ENCODE measurements at regions not wholly inside any gene's neighbourhood (a gene's known extent, or its start where the extent isn't known, plus 50 kb on each side); places are given as distances from the start of the nearest gene placed in this dataset.
"Not testable (repeated sequence)": the region's sequence is repeated elsewhere in the genome, so short reads cannot be mapped to it uniquely, and the experiment has no call there.

GRCh38 chr1:234958066-234958705 is 170.5 kb downstream of the TOMM20 start:
- no peak for DNase-seq (ENCODE audit: low read depth)

GRCh38 chr1:234957330-234958065 is 171.1 kb downstream of the TOMM20 start:
- DNase-seq (ENCODE audit: low read depth) = no peak

DNA sequence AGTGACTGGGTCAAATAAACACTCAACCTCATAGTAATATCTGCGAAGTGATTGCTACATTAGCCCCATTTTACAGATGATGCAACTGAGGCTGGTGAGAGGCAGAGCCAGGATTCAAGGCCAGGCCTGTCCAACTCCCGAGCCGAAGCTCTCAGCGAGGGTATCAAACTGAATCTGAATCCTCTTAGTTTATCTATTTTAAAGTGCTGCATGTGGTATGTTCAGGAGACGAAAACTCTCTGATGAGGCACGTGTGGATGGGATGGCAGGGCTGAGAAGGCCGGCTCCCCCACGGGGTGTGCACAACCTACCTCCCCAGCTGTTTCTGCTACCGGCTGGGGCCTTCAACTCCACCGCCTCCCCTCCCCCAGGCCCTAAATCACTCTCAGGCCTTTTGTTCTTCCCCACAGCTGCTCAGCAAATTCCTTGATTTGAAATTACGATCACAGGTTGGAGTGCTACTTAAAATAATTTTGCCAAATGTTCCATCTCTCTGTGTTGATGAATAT is 171.8 kb downstream of the TOMM20 start:
- DNase-seq (ENCODE audit: low read depth) = no peak

DNA sequence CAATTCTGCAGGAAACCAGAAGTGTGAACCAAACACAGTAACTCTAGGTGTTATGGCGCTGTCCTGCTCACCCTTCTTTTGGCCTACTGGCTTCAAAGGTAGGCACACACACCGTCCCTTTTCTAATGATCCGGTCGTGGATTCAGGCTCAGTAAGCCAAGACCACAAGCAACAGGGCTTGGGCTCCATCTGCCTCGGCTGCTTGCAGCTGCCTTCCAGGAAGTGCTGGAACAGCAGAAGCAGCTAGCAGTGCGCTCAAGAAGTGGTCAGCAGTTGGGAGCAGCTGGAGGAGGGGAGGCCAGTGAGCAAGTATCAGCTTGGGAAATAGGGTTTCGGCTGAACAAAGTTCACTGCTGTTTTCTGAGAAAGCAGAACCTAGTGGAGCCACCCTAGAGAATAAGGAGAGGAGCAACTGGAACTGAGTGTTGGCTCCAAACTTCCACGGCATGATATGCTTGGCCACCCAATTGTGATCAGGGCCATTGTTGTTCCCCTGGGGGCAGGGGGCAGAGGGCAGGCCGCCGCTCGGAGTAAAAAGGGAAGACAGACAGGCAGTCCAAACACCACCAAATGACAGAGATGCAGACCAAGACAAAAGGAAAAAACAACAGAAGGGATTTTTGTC is 173.4 kb downstream of the TOMM20 start:
- DNase-seq (ENCODE audit: low read depth) = no peak

DNA sequence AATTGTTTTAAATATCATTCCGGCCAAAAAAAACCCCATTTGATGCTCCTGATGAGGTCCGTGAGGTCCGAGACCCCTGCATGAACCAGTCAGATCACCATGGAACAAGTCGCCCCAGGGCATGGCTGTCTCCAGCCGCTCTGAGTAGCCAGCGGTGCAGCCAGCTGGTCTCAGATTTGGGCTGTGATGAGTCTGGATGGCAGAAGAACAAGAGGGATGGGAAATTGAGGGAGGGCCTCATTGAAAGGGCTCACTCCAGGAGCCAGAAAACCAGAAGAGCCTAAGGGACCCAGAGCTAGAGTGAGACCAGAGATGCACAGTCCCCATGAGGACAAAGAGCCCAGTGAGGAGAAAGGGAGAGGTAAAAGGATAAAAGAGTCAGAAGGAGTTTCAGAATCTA is 174.0 kb downstream of the TOMM20 start:
- no peak for DNase-seq (ENCODE audit: low read depth)

DNA sequence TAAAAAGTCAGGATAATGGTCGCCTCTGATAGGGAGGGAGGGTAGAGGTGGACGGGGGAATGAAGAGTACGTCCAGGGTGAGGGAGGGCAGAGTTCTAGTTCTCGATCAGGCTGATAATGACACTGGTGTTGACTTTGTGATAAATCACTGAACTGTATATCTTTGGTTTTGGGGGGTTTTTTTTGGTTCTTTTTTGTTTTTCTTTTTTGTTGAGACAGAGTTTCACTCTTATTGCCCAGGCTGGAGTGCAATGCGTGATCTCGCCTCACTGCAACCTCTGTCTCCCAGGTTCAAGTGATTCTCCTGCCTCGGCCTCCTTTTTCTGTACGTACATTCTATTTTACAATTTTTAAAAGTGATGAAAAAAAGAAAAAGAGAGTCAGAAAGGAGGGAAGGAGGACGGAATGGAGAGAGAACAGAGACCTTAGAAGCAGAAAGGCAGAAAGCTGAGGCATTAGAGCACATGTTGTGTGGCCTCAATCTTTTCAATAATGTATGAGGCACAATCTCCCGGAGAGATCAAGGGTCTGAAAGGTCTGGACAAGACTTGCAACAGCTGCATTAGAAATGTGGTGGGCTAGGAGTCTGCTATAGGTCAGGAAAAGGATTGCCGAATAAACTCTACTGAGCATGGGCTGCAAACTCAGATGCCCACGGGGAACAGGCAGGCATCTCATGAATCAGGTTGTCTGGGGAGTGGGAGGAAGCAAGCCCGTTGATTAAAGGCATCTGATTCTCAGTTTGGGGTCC is 174.8 kb downstream of the TOMM20 start:
- DNase-seq (ENCODE audit: low read depth) = no peak

- no peak for DNase-seq (ENCODE audit: low read depth)
These were observed 178.0 kb downstream of the TOMM20 start for GRCh38 chr1:234950598-234950997.

DNA sequence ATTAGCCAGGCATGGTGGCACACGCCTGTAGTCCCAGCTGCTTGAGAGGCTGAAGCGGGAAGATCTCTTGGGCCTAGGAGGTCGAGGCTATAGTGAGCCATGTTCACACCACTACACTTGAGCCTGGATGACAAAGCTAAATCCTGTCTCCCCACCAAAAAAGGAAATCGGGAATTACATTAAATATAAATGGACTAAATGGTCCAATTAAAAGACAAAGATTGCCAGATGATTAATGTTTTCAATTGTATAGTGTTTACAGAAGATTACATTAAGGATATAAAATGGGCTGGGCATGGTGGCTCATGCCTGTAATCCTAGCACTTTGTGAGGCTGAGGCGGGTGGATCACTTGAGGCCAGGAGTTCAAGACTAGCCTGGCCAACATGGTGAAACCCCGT is 179.1 kb downstream of the TOMM20 start:
- not testable (repeated sequence) for DNase-seq (ENCODE audit: low read depth)

GRCh38 chr1:234944439-234945344 is 183.9 kb downstream of the TOMM20 start:
- DNase-seq (ENCODE audit: low read depth) = no peak

DNA sequence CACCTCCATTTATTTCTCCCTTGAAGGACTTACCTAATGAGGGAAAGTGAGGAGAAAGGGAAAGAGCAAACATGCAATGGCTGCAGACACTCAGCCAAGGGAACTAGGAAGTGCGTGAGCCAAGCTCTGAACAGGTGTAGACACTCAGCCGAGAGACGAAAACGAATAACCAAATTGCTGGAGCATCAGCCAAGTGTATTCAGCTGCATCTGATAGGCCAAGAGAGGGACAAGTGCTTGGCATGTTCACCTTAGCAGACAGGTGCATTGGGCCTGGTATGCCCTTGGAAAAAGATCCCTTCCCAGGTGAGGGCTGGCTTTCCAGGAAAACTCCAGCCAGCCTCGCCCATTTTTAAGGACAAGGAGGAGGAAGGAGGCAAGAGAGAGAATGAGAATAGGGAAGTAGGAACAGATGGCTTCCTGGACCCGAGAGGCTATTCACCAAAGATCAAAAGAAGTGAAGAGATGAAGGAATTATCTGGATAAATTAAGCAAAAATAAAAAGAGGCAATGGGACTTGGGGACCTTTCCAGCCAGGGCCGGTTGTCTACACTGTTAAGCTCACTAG is 184.7 kb downstream of the TOMM20 start:
- DNase-seq (ENCODE audit: low read depth) = no peak

- DNase-seq (ENCODE audit: low read depth) = no peak
These were observed 185.6 kb downstream of the TOMM20 start for GRCh38 chr1:234942879-234943506.

GRCh38 chr1:234942012-234942332 is 186.7 kb downstream of the TOMM20 start:
- no peak for DNase-seq (ENCODE audit: low read depth)

GRCh38 chr1:234941321-234942011 is 187.2 kb downstream of the TOMM20 start:
- DNase-seq (ENCODE audit: low read depth) = no peak

- DNase-seq (ENCODE audit: low read depth) = no peak
These were observed 187.8 kb downstream of the TOMM20 start for GRCh38 chr1:234940841-234941240.

- no peak for DNase-seq (ENCODE audit: low read depth)
These were observed 189.7 kb downstream of the TOMM20 start for GRCh38 chr1:234938924-234939323.

- no peak for DNase-seq (ENCODE audit: low read depth)
These were observed 190.5 kb downstream of the TOMM20 start for GRCh38 chr1:234938135-234938534.

DNA sequence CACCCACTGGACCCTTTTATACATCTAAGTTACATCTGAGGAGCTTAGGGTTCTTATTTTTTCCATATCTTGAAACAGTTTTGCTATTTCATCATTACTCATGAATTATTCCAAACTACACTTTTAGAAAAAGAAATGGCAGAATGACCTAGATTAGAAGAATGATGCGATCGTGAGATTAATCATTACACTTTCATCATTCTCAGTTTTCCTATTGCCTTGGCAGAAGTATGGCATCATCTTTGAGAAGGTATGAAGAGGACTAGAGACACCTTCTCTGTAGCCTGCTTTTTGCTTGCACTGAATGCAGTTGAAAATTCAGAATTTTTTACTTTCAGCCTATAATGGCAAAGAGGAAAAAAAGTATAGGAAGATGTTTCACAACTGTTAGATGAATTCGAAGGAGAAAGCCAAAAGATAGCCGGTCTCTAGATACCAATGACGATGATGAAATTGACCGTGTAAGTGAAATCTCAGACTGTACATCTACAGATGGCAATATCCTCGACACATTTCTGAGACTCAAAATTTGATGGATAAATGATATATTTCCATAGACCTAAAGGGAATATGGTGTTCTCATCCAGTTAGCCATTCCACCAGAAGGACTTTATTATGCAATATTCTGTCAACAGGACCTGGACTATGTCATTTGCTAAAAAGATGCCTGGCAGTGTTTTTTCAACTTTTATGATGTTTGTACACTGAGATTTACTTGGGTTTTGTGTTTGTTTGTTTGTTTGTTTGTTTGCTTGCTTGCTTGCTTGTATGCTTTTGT is 191.8 kb downstream of the TOMM20 start:
- DNase-seq (ENCODE audit: low read depth) = no peak

- no peak for DNase-seq (ENCODE audit: low read depth)
These were observed 194.0 kb downstream of the TOMM20 start for GRCh38 chr1:234934611-234935033.

DNA sequence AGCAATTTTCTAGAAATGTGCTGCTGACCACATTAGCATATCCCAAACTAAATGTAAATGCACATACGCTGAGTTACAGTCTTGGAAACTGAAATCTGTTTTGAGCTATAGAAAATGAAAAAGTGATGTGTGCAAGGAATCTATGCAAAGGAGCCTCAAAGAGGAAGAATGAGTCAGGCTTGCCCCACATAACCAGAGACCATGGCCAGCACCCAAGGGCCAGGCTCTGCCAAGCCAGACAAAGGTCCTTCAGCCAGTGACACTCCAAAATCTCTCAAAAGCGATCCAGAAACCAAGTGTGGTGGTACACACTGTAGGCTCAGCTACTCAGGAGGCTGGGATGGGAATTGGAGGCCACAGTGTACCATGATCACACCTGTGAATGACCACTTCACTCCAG is 195.2 kb downstream of the TOMM20 start:
- no peak for DNase-seq (ENCODE audit: low read depth)

All from stimulated activated CD8-positive, alpha-beta memory T cell treated with anti-CD3 and anti-CD28 coated beads, Interleukin-12 subunit alpha, Interleukin-12 subunit beta, amount 100 ng/mL, for 4 hours (primary cell).